HCT116 (cell line): ENCODE measurements at regions not wholly inside any gene's neighbourhood (a gene's known extent, or its start where the extent isn't known, plus 50 kb on each side); places are given as distances from the start of the nearest gene placed in this dataset.

Experiments used
- ATAC-seq: fragments of 200-7000 bp; cut with Tn5 transposase; 2 replicates; pipeline ENCODE4 v1.9.1; 2020; ENCODE audit warnings: mild to moderate bottlenecking, moderate library complexity
- BruUV-seq: library from RNA; stranded (reverse); fragments of 400-500 nt; replicated peaks from 2 replicates; lab custom pipeline; 2021; lab: Mats Ljungman, UMichigan
- CTCF ChIA-PET: fragments of 300-600 bp; sonication (Branson Sonifier 250); formaldehyde crosslinking; loops from one replicate; lab custom pipeline; 2021; ENCODE audit warnings: antibody characterized with exemption; lab: Charles Lee
- POLR2A ChIA-PET: fragments of 300-600, 350-600 bp; sonication (Branson Sonifier 250); formaldehyde crosslinking; loops from one replicate; lab custom pipeline; 2021; ENCODE audit warnings: antibody characterized with exemption; lab: Charles Lee
- RAD21 ChIA-PET, 2 experiments: fragments of 300-600 bp; sonication (Branson Sonifier 250); formaldehyde crosslinking; loops; one replicate each; lab custom pipeline; 2023; ENCODE audit warnings: low total read pairs in 2 of 2; ENCODE audit not compliant: uncharacterized antibody in 2 of 2, unreplicated experiment in 2 of 2, low non-redundant PET in 1 of 2; lab: Charles Lee
- DNase-seq: peaks from one replicate; pipeline ENCODE4 v3.0.0-alpha.2; 2010; ENCODE audit warnings: low read depth, low spot score
- H2AFZ ChIP-seq: fragments of 200-600 bp; shearing (Covaris generic), sonication (generic); 2 replicates; pipeline ENCODE4 v1.6.1; 2017; ENCODE audit warnings: low read depth, mixed run types, mixed read lengths, antibody characterized with exemption, low read length; ENCODE audit not compliant: poor library complexity, severe bottlenecking
- H3K27ac ChIP-seq: 2 replicates; pipeline ENCODE4 v1.5.1; 2012; ENCODE audit warnings: low read depth, low read length
- H3K27me3 ChIP-seq: fragments of 200-600 bp; sonication (generic); 2 replicates; pipeline ENCODE4 v1.6.1; 2016; ENCODE audit warnings: mixed run types, low read length, mixed read lengths; ENCODE audit not compliant: insufficient read depth
- H3K36me3 ChIP-seq, 2 experiments: fragments of 200-500 bp in 1 of 2; fragments of 200-600 bp in 1 of 2; sonication (Bioruptor generic) in 1 of 2; sonication (generic) in 1 of 2; 2 replicates each; pipeline versions ENCODE4 v1.5.1 to v1.6.1; 2014 to 2016; ENCODE audit warnings: low read length in 2 of 2, inconsistent platforms in 1 of 2, mixed read lengths in 1 of 2, mixed run types in 1 of 2; ENCODE audit not compliant: insufficient read depth in 2 of 2, control insufficient read depth in 1 of 2
- H3K4me1 ChIP-seq, 2 experiments: fragments of 200-600 bp in 1 of 2; sonication (generic) in 1 of 2; 2 replicates each; pipeline versions ENCODE4 v1.5.1 to v1.6.1; 2012 to 2017; ENCODE audit warnings: low read length in 2 of 2, inconsistent platforms in 1 of 2, mild to moderate bottlenecking in 1 of 2, mixed read lengths in 1 of 2, mixed run types in 1 of 2, moderate library complexity in 1 of 2; ENCODE audit not compliant: insufficient read depth in 2 of 2, control insufficient read depth in 1 of 2
- H3K4me2 ChIP-seq: fragments of 200-600 bp; sonication (generic); 2 replicates; pipeline ENCODE4 v1.6.1; 2017; ENCODE audit warnings: mixed run types, low read length, mixed read lengths
- H3K4me3 ChIP-seq, 2 experiments: fragments of 200-600 bp in 1 of 2; sonication (generic) in 1 of 2; replicated peaks in 1 of 2; 2 replicates each; pipeline ENCODE4 v1.5.1; 2011 to 2016; ENCODE audit warnings: low read length in 2 of 2, control low read depth in 1 of 2, low read depth in 1 of 2, mild to moderate bottlenecking in 1 of 2, mixed read lengths in 1 of 2, mixed run types in 1 of 2
- H3K79me2 ChIP-seq: fragments of 200-600 bp; sonication (generic); 2 replicates; pipeline ENCODE4 v1.6.1; 2017; ENCODE audit warnings: mild to moderate bottlenecking, mixed run types, low read length, moderate library complexity, mixed read lengths; ENCODE audit not compliant: insufficient read depth
- H3K9ac ChIP-seq: fragments of 200-600 bp; sonication (generic); 2 replicates; pipeline ENCODE4 v1.6.1; 2016; ENCODE audit warnings: low read length, mixed read lengths
- H3K9me2 ChIP-seq: fragments of 200-600 bp; sonication (generic), shearing (Covaris generic); 2 replicates; pipeline ENCODE4 v1.6.1; 2017; ENCODE audit warnings: mixed run types, mild to moderate bottlenecking, moderate library complexity; ENCODE audit not compliant: insufficient read depth
- H3K9me3 ChIP-seq, 2 experiments: fragments of 200-500 bp in 1 of 2; fragments of 200-600 bp in 1 of 2; sonication (Bioruptor generic) in 1 of 2; sonication (generic) in 1 of 2; 2 replicates each; pipeline ENCODE4 v1.6.1; 2014 to 2017; ENCODE audit warnings: low read length in 2 of 2, mixed read lengths in 2 of 2, inconsistent platforms in 1 of 2, low read depth in 1 of 2, mild to moderate bottlenecking in 1 of 2, mixed run types in 1 of 2, moderate library complexity in 1 of 2; ENCODE audit not compliant: control insufficient read depth in 1 of 2, insufficient read depth in 1 of 2
- H4K20me1 ChIP-seq: fragments of 200-600 bp; sonication (generic), shearing (Covaris generic); 2 replicates; pipeline ENCODE4 v1.6.1; 2017; ENCODE audit warnings: mixed run types, mild to moderate bottlenecking, moderate library complexity; ENCODE audit not compliant: insufficient read depth
- CBX3 ChIP-seq: IDR thresholded peaks from 2 replicates; pipeline ENCODE4 v1.6.1; 2012; ENCODE audit warnings: low read depth
- CEBPB ChIP-seq: IDR thresholded peaks from 2 replicates; pipeline ENCODE4 v1.6.1; 2012; ENCODE audit warnings: low read depth
- EGR1 ChIP-seq: IDR thresholded peaks from 2 replicates; pipeline ENCODE4 v1.6.1; 2012; ENCODE audit warnings: low read depth
- ELF1 ChIP-seq: IDR thresholded peaks from 2 replicates; pipeline ENCODE4 v1.6.1; 2012; ENCODE audit warnings: low read depth, borderline replicate concordance
- EZH2phosphoT487 ChIP-seq: fragments of 200-600 bp; IDR thresholded peaks from 2 replicates; pipeline ENCODE4 v1.6.1; 2018; ENCODE audit warnings: antibody characterized with exemption, borderline replicate concordance
- FOSL1 ChIP-seq: IDR thresholded peaks from 2 replicates; pipeline ENCODE4 v1.6.1; 2012; ENCODE audit warnings: low read depth
- JUND ChIP-seq: IDR thresholded peaks from 2 replicates; pipeline ENCODE4 v1.6.1; 2012
- POLR2A ChIP-seq: IDR thresholded peaks from 2 replicates; pipeline ENCODE4 v1.7.0; 2011; ENCODE audit warnings: borderline replicate concordance; ENCODE audit not compliant: insufficient read depth, insufficient read length; ENCODE audit errors: extremely low read depth
- SIN3A ChIP-seq: IDR thresholded peaks from 2 replicates; pipeline ENCODE4 v1.6.1; 2012; ENCODE audit warnings: low read depth
- SRF ChIP-seq: IDR thresholded peaks from 2 replicates; pipeline ENCODE4 v1.6.1; 2012; ENCODE audit warnings: low read depth
- TCF7L2 ChIP-seq: IDR thresholded peaks from 2 replicates; pipeline ENCODE4 v1.7.0; 2011; ENCODE audit warnings: borderline replicate concordance, inconsistent platforms; ENCODE audit not compliant: insufficient read depth, insufficient read length; ENCODE audit errors: extremely low read depth
- YY1 ChIP-seq: IDR thresholded peaks from 2 replicates; pipeline ENCODE4 v1.6.1; 2011; ENCODE audit warnings: low read length, low read depth, moderate library complexity, mild to moderate bottlenecking; ENCODE audit not compliant: insufficient replicate concordance; ENCODE audit errors: extremely low read depth
- ZFX ChIP-seq: fragments of 450-650 bp; IDR thresholded peaks from 2 replicates; pipeline ENCODE4 v1.6.1; 2017
- ZNF274 ChIP-seq: fragments of 200-500 bp; sonication (Bioruptor generic); IDR thresholded peaks from 2 replicates; pipeline ENCODE4 v1.6.1; 2014; ENCODE audit warnings: mild to moderate bottlenecking, low read depth, low read length, inconsistent platforms
- intact Hi-C: fragments of 100-400 bp; cut with micrococcal nuclease; formaldehyde crosslinking; loops from 2 replicates; pipeline ENCODE4 v1.10.0; 2022
- TF ChIP-seq, protein P1 (sequence below), 3 experiments: fragments of 200-600 bp in 1 of 3; sonication (generic) in 1 of 3; IDR thresholded peaks in 2 of 3; conservative IDR thresholded peaks in 1 of 3; 2 replicates each; pipeline ENCODE4 v1.5.1; 2012 to 2017; ENCODE audit warnings: low read depth in 2 of 3, low read length in 2 of 3, antibody characterized with exemption in 1 of 3, borderline replicate concordance in 1 of 3, control low read depth in 1 of 3, mild to moderate bottlenecking in 1 of 3, mixed read lengths in 1 of 3, mixed run types in 1 of 3, moderate library complexity in 1 of 3; ENCODE audit not compliant: insufficient read depth in 1 of 3
- TF ChIP-seq, protein P2 (sequence below): IDR thresholded peaks from 2 replicates; pipeline ENCODE4 v1.6.1; 2012
- TF ChIP-seq, protein P3 (sequence below): IDR thresholded peaks from 2 replicates; pipeline ENCODE4 v1.6.1; 2012; ENCODE audit warnings: low read depth

DNA sequence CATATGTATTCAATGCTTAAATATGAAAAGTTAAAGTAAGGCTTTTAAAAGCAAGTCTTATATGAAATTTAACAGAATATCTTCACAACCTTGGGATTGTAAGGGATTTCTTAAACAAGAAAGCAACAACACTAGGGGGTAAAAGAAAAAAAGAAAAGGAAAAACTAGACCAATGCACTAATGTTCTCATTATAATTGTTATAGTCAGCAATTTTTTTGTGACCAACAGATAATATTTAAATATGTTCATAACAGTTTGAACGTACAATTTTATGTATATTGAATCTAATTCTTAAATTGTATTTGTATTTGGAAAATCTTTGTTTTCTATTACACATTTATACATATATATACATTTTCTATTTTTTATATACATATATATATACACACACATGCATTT, 1397.8 kb upstream of the ADGRB3 start:
- no TSS peak for BruUV-seq
- no peak for ATAC-seq
- no peak overlapping the region for H3K27ac ChIP-seq

More for the DNA sequence above, 1397.8 kb upstream of the ADGRB3 start:
- no peaks in the 10 kb centered on the region for H3K79me2 ChIP-seq
- no peaks in the 10 kb centered on the region for H3K4me1 ChIP-seq
- peaks cover 0 to 3% of the 10 kb centered on the region in 2 experiments; a peak in 3 of 4 replicates for H3K9me3 ChIP-seq
- no peak overlapping the region for H3K4me2 ChIP-seq
- H3K9me2 ChIP-seq: no peaks in the 10 kb centered on the region
- no peaks in the 10 kb centered on the region for H3K36me3 ChIP-seq
- CTCF ChIA-PET: no interaction called here
- H4K20me1 ChIP-seq: no peaks in the 10 kb centered on the region
- POLR2A ChIA-PET: no interaction called here
- H3K27me3 ChIP-seq: no peaks in the 10 kb centered on the region
- H3K9ac ChIP-seq: no peak overlapping the region
- RAD21 ChIA-PET: no interaction called here
- H3K4me3 ChIP-seq: no peak overlapping the region
- H2AFZ ChIP-seq: no peak overlapping the region
- TF ChIP-seq ELF1 (no peak), YY1 (no peak), TCF7L2 (no peak), ZNF274 (no peak), EGR1 (no peak), SRF (no peak), SIN3A (no peak), CBX3 (no peak), FOSL1 (no peak), CEBPB (no peak), ZFX (no peak), EZH2phosphoT487 (no peak), POLR2A (no peak), JUND (no peak)
- TF ChIP-seq, protein P1, sequence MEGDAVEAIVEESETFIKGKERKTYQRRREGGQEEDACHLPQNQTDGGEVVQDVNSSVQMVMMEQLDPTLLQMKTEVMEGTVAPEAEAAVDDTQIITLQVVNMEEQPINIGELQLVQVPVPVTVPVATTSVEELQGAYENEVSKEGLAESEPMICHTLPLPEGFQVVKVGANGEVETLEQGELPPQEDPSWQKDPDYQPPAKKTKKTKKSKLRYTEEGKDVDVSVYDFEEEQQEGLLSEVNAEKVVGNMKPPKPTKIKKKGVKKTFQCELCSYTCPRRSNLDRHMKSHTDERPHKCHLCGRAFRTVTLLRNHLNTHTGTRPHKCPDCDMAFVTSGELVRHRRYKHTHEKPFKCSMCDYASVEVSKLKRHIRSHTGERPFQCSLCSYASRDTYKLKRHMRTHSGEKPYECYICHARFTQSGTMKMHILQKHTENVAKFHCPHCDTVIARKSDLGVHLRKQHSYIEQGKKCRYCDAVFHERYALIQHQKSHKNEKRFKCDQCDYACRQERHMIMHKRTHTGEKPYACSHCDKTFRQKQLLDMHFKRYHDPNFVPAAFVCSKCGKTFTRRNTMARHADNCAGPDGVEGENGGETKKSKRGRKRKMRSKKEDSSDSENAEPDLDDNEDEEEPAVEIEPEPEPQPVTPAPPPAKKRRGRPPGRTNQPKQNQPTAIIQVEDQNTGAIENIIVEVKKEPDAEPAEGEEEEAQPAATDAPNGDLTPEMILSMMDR (IDR thresholded peaks at IDR 0.05 in 2 of 3, conservative IDR thresholded peaks at IDR 0.05 in 1 of 3; ENCODE audit: borderline replicate concordance in 1 of 3, insufficient read depth in 1 of 3, low read depth in 2 of 3, low read length in 2 of 3): no peak
- TF ChIP-seq, protein P2, sequence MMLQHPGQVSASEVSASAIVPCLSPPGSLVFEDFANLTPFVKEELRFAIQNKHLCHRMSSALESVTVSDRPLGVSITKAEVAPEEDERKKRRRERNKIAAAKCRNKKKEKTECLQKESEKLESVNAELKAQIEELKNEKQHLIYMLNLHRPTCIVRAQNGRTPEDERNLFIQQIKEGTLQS: no peak
- TF ChIP-seq, protein P3, sequence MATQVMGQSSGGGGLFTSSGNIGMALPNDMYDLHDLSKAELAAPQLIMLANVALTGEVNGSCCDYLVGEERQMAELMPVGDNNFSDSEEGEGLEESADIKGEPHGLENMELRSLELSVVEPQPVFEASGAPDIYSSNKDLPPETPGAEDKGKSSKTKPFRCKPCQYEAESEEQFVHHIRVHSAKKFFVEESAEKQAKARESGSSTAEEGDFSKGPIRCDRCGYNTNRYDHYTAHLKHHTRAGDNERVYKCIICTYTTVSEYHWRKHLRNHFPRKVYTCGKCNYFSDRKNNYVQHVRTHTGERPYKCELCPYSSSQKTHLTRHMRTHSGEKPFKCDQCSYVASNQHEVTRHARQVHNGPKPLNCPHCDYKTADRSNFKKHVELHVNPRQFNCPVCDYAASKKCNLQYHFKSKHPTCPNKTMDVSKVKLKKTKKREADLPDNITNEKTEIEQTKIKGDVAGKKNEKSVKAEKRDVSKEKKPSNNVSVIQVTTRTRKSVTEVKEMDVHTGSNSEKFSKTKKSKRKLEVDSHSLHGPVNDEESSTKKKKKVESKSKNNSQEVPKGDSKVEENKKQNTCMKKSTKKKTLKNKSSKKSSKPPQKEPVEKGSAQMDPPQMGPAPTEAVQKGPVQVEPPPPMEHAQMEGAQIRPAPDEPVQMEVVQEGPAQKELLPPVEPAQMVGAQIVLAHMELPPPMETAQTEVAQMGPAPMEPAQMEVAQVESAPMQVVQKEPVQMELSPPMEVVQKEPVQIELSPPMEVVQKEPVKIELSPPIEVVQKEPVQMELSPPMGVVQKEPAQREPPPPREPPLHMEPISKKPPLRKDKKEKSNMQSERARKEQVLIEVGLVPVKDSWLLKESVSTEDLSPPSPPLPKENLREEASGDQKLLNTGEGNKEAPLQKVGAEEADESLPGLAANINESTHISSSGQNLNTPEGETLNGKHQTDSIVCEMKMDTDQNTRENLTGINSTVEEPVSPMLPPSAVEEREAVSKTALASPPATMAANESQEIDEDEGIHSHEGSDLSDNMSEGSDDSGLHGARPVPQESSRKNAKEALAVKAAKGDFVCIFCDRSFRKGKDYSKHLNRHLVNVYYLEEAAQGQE: no peak
- intact Hi-C loops: no loop called here
- no peak for DNase-seq
